Lung (tissue), 11 donors: ENCODE measurements at regions not wholly inside any gene's neighbourhood (a gene's known extent, or its start where the extent isn't known, plus 50 kb on each side); places are given as distances from the start of the nearest gene placed in this dataset.

Source experiments
- ATAC-seq: fragments of 200-7000 bp; cut with Tn5 transposase; one replicate; pipeline ENCODE4 v1.9.1; 2020; ENCODE audit warnings: moderate number of reproducible peaks; ENCODE audit not compliant: insufficient read depth, low FRiP score
- DNase-seq, 3 donors: peaks; one replicate each; pipeline ENCODE4 v3.0.0-alpha.2; 2013 to 2017
- H3K27ac ChIP-seq, 2 donors: one replicate each; pipeline ENCODE4 v1.5.1; 2013; ENCODE audit warnings: mild to moderate bottlenecking in 2 of 2, moderate library complexity in 2 of 2, control low read depth in 1 of 2, inconsistent platforms in 1 of 2, low read depth in 1 of 2, low read length in 1 of 2
- H3K27me3 ChIP-seq, 3 donors: one replicate each; pipeline ENCODE4 v1.5.1; 2013; ENCODE audit warnings: low read length in 2 of 3; ENCODE audit not compliant: control insufficient read depth in 3 of 3, insufficient read depth in 3 of 3
- H3K36me3 ChIP-seq, 4 donors: one replicate each; pipeline ENCODE4 v1.5.1; 2013; ENCODE audit warnings: low read length in 4 of 4, mild to moderate bottlenecking in 1 of 4, moderate library complexity in 1 of 4; ENCODE audit not compliant: control insufficient read depth in 4 of 4, insufficient read depth in 4 of 4
- H3K4me1 ChIP-seq, 5 donors: one replicate each; pipeline ENCODE4 v1.5.1; 2013; ENCODE audit warnings: low read length in 5 of 5, mild to moderate bottlenecking in 2 of 5, moderate library complexity in 1 of 5; ENCODE audit not compliant: control insufficient read depth in 5 of 5, insufficient read depth in 5 of 5
- H3K4me3 ChIP-seq: one replicate; pipeline ENCODE4 v1.5.1; 2013; ENCODE audit warnings: mild to moderate bottlenecking, control low read depth, moderate library complexity
- H3K9ac ChIP-seq, 2 donors: one replicate each; pipeline ENCODE4 v1.5.1; 2013; ENCODE audit warnings: low read length in 2 of 2, control low read depth in 1 of 2; ENCODE audit not compliant: insufficient read depth in 1 of 2
- H3K9me3 ChIP-seq, 4 donors: one replicate each; pipeline ENCODE4 v1.5.1; 2013; ENCODE audit warnings: low read length in 3 of 4, mild to moderate bottlenecking in 1 of 4, moderate library complexity in 1 of 4; ENCODE audit not compliant: control insufficient read depth in 4 of 4, insufficient read depth in 3 of 4
- WGBS, 2 donors: extraction: QIAGEN DNeasy Blood & Tissue Kit; methylation state at CpG; one replicate each; pipeline ENCODE4 v1.1.7; 2013; 5-methylcytosine and 5-hydroxymethylcytosine counted together
- TF ChIP-seq, protein P1 (sequence below): IDR thresholded peaks from 2 replicates; pipeline ENCODE4 v1.5.1; 2012; ENCODE audit warnings: mild to moderate bottlenecking; ENCODE audit errors: control extremely low read depth, extremely low read depth
- donor health status: control.
- donor health status: control.
- donor health status: Bipolar disorder and iron deficiency.
- donor health status: healthy.
- donor health status: DM: yes; HTN: yes; CAD: no.

- no peaks in the 10 kb centered on the region for H3K27me3 ChIP-seq
- DNase-seq (no peak), ATAC-seq (no peak)
- H3K9me3 ChIP-seq, result peaks cover 0 to 4% (median 2%) of the 10 kb centered on the region in 4 donors
- no peak overlapping the region for H3K4me3 ChIP-seq
- H3K4me1 ChIP-seq, result no peaks in the 10 kb centered on the region
- H3K9ac ChIP-seq, result no peak overlapping the region
- TF ChIP-seq, protein P1, sequence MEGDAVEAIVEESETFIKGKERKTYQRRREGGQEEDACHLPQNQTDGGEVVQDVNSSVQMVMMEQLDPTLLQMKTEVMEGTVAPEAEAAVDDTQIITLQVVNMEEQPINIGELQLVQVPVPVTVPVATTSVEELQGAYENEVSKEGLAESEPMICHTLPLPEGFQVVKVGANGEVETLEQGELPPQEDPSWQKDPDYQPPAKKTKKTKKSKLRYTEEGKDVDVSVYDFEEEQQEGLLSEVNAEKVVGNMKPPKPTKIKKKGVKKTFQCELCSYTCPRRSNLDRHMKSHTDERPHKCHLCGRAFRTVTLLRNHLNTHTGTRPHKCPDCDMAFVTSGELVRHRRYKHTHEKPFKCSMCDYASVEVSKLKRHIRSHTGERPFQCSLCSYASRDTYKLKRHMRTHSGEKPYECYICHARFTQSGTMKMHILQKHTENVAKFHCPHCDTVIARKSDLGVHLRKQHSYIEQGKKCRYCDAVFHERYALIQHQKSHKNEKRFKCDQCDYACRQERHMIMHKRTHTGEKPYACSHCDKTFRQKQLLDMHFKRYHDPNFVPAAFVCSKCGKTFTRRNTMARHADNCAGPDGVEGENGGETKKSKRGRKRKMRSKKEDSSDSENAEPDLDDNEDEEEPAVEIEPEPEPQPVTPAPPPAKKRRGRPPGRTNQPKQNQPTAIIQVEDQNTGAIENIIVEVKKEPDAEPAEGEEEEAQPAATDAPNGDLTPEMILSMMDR, result no peak
- H3K36me3 ChIP-seq, result no peaks in the 10 kb centered on the region
- no peak overlapping the region for H3K27ac ChIP-seq
These were observed 239.9 kb upstream of the SMARCA2 start for GRCh38 chr9:1775230-1775629.

DNA sequence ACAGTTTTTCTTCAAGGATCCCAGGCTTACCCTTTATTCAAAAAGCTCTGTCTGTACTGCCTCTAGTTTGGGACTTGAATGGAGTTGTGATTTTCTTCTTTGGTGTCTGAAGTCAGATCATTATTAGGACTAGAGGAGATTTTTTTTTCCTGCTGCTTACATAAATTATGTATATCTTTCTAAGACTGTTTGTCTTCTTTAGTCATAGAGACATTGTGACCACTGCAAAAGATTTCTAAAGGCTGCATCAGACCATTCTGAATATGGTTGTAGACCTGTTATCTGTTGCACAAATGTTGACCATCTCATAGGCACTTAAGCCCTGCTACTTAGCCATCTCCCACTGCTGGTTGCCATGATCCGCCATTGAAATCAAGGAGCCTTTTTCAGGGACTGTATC lies 238.5 kb upstream of the SMARCA2 start:
- no peaks in the 10 kb centered on the region for H3K4me1 ChIP-seq
- H3K9me3 ChIP-seq, result no peaks in the 10 kb centered on the region
- TF ChIP-seq, protein P1, result no peak
- no peak for ATAC-seq
- no peak overlapping the region for H3K27ac ChIP-seq
- WGBS, 2 donors, result 89 to 97% methylated on average over 1 of the region's 1 CpG
- H3K27me3 ChIP-seq, result no peaks in the 10 kb centered on the region
- H3K9ac ChIP-seq, result no peak overlapping the region
- H3K4me3 ChIP-seq, result no peak overlapping the region
- no peak for DNase-seq
- H3K36me3 ChIP-seq, result no peaks in the 10 kb centered on the region

DNA sequence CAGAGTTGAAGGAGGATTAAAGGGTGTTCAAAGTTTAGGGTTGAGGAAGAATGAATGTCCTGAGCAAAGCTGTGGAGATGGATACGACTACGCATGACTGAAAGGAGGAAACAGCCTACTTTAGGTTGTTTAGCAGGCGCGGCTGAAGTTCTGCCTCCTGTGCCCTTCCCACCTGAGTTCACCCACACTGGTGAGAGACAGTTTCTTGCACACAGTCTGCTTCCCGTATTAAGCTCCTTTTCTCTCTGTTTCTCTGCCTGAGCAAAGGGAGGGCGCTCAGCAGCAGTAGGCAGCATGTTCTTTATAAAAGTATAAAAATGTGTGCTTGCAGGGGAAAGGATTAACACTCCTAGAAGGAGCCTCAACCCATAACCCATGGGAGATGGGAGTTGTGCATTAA lies 224.0 kb upstream of the SMARCA2 start:
- TF ChIP-seq, protein P1, result no peak

DNA sequence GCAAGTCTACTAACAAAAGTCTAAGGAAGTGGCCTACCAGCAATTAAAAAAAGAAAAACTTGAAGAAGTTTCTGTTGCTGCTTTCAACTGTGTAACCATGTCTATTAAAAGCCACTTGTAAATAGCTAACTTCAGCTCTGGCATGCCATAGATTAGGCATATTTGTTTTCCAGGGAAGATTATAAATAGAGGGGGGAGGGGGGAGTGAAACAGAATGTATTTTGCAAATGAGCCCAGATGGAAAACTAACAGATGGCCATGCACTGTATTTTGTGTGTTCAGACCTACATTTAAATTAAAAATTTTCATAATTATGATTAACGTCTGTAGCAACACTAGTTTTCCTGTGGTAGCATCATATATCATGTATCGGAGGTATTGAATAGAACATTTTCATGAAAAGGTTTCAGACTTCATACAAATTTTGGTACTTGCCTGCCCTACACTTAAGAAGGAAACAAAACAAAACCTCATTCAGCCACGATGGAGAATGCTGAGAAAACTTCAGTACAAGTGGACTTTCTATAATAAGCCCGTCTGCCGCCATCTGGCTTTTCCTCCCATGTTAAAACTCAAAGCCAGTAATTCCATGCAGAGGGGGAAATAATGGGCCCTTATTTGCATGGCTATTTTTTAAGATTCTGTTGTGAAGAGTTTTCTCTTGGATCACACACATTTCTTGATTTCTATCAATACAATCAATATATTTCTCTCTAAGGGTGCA lies 220.4 kb upstream of the SMARCA2 start:
- H3K4me1 ChIP-seq, result no peaks in the 10 kb centered on the region
- no peaks in the 10 kb centered on the region for H3K36me3 ChIP-seq
- no peak for DNase-seq
- no peaks in the 10 kb centered on the region for H3K9me3 ChIP-seq
- WGBS, 2 donors, result 83 to 85% methylated on average over 5 of the region's 5 CpGs
- no peak overlapping the region for H3K27ac ChIP-seq
- ATAC-seq, result no peak
- H3K9ac ChIP-seq, result no peak overlapping the region
- no peak overlapping the region for H3K4me3 ChIP-seq
- TF ChIP-seq, protein P1, result no peak
- no peaks in the 10 kb centered on the region for H3K27me3 ChIP-seq

More for the DNA sequence above, 224.0 kb upstream of the SMARCA2 start:
- Histone ChIP-seq H3K4me3 (no peak overlapping the region), H3K9ac (no peak overlapping the region), H3K9me3 (no peaks in the 10 kb centered on the region), H3K27ac (no peak overlapping the region), H3K4me1 (no peaks in the 10 kb centered on the region), H3K36me3 (no peaks in the 10 kb centered on the region), H3K27me3 (no peaks in the 10 kb centered on the region)
- DNase-seq, result no peak
- WGBS, 2 donors, result 91% methylated on average over 6 of the region's 6 CpGs
- no peak for ATAC-seq
